ENCODE measurements at regions not wholly inside any gene's neighbourhood (a gene's known extent, or its start where the extent isn't known, plus 50 kb on each side); places are given as distances from the start of the nearest gene placed in this dataset.

DNA sequence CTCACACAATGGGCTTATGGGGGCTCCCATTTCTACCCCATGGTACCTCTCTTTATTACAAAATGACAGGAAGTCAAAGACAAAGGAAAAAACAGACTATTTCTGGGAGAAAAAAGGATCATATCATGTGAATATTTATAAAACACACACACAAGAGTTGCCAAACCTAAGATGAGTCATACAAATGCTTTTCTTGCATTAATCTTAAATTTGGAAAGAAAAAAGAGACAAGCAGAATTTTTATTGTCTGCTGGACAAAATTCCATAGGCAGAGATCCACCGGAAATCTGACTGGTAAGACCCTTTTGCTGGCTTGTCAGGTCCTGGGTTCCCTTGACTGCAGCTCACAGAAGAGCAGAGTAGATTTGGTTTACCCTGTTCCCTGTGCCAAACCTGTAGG lies 1732.3 kb upstream of the PIK3C3 start:
- TF ChIP-seq, protein P1, sequence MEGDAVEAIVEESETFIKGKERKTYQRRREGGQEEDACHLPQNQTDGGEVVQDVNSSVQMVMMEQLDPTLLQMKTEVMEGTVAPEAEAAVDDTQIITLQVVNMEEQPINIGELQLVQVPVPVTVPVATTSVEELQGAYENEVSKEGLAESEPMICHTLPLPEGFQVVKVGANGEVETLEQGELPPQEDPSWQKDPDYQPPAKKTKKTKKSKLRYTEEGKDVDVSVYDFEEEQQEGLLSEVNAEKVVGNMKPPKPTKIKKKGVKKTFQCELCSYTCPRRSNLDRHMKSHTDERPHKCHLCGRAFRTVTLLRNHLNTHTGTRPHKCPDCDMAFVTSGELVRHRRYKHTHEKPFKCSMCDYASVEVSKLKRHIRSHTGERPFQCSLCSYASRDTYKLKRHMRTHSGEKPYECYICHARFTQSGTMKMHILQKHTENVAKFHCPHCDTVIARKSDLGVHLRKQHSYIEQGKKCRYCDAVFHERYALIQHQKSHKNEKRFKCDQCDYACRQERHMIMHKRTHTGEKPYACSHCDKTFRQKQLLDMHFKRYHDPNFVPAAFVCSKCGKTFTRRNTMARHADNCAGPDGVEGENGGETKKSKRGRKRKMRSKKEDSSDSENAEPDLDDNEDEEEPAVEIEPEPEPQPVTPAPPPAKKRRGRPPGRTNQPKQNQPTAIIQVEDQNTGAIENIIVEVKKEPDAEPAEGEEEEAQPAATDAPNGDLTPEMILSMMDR (conservative IDR thresholded peaks at IDR 0.05; ENCODE audit: control insufficient read depth, insufficient read depth, low read depth, low read length): no peak
- H3K4me3 ChIP-seq (ENCODE audit: control insufficient read depth, low read depth, low read length): no peak overlapping the region
- DNase-seq (ENCODE audit: low read depth): peak; percentile 12

DNA sequence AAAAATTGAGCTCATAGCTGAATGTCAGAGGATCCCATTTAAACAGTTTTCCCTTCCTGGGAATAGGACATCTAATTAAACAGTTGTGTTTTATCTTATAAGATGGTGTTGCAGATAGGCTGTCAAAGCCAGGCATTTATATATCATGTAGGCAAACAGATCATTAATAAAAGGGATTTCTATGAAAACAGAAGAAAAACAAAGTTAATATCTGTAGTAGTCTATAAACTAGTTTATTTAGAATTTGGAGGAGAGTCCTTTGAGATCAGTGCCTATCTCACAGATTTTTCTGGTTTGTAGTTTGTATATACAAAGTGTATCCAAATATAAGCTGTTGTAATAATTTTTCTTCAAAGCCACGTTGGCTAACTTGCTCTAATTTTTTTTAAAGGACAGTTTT lies 1738.2 kb upstream of the PIK3C3 start:
- TF ChIP-seq, protein P1 (conservative IDR thresholded peaks at IDR 0.05; ENCODE audit: control insufficient read depth, insufficient read depth, low read depth, low read length): no peak
- DNase-seq (ENCODE audit: low read depth): no peak

DNA sequence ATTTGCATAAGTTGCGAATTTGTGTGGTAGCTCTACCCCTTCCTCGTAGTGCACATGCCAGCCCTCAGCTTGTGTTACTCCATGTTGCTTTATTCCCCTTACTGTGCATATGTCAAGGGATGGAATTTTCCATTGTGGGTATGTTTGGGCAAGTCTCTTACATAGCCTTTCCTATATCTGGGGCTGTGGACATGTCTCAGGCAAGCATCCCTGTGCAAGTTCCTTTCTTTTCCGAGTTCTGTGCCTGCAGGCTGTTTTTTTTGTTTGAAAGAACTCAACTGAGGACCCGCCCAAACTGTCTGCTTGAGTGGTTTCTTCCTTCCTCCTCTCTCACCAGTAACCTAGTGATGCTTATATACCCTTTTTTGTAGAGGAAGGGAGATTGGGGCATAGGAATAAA lies 1739.1 kb upstream of the PIK3C3 start:
- H3K4me3 ChIP-seq (ENCODE audit: control insufficient read depth, low read depth, low read length): no peak overlapping the region
- TF ChIP-seq, protein P1 (conservative IDR thresholded peaks at IDR 0.05; ENCODE audit: control insufficient read depth, insufficient read depth, low read depth, low read length): no peak
- DNase-seq (ENCODE audit: low read depth): no peak

More for the DNA sequence above, 1738.2 kb upstream of the PIK3C3 start:
- H3K4me3 ChIP-seq (ENCODE audit: control insufficient read depth, low read depth, low read length): no peak overlapping the region

DNA sequence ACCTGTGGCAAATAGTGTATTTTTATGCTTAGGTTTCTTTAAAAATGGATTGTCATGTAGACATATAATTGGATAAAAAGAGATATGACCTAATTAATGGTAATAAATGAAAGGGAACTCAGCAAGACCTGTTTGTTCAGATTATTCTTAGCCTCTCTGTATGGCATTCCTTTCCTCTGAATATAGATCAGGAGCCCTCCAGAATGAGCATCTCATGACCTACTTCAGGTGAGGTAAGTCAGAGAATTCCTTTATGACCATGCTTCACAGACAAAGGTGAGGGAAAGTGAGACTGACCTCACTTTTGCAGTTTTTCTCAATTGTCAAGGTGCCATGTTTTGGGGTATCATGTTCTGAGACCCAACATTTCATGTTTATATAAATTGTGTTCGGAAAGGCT lies 1744.3 kb upstream of the PIK3C3 start:
- TF ChIP-seq, protein P1 (conservative IDR thresholded peaks at IDR 0.05; ENCODE audit: control insufficient read depth, insufficient read depth, low read depth, low read length): no peak
- no peak for DNase-seq (ENCODE audit: low read depth)
- no peak overlapping the region for H3K4me3 ChIP-seq (ENCODE audit: control insufficient read depth, low read depth, low read length)

DNA sequence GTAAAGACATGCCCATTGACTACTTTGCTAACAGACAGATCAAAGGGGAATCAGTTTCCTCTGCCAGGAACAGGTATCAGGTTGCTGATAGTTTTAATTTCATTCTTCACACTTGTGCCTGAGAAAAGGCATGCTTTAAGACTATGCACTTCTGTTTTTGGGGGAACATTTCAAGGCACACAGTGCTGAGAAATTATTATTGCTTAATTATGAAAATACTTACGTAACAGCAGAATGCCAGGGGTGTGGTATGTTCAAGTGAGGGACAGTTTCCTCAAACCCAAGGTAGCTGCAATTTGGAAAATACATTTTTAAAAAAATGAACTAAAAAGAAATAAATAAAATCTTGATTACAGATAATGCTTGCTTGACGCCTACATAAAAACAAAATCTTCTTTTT lies 1746.1 kb upstream of the PIK3C3 start:
- TF ChIP-seq, protein P1 (conservative IDR thresholded peaks at IDR 0.05; ENCODE audit: control insufficient read depth, insufficient read depth, low read depth, low read length): no peak

DNA sequence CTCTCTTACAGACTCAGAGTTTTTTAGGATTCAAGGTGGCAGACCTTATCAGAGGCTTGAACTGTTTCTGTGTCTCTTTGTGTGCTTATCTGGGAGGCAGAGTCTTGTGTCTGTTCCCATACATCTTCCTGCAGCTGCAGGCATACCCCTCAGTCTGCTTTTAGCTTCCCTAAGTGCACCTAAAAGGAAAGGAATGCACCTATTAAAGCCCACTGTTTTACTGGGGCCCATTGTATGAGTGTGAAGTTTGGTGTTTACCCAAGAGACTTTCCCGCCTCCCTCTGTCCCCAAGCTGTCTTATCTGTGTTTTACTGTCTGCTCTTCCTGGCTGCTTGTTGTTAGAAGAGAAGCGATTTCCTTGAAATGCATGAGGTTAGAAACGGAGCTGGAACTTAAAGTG lies 1757.3 kb upstream of the PIK3C3 start:
- TF ChIP-seq, protein P1 (conservative IDR thresholded peaks at IDR 0.05; ENCODE audit: control insufficient read depth, insufficient read depth, low read depth, low read length): no peak
- no peak overlapping the region for H3K4me3 ChIP-seq (ENCODE audit: control insufficient read depth, low read depth, low read length)
- no peak for DNase-seq (ENCODE audit: low read depth)

More for the DNA sequence above, 1746.1 kb upstream of the PIK3C3 start:
- DNase-seq (ENCODE audit: low read depth): no peak
- no peak overlapping the region for H3K4me3 ChIP-seq (ENCODE audit: control insufficient read depth, low read depth, low read length)

DNA sequence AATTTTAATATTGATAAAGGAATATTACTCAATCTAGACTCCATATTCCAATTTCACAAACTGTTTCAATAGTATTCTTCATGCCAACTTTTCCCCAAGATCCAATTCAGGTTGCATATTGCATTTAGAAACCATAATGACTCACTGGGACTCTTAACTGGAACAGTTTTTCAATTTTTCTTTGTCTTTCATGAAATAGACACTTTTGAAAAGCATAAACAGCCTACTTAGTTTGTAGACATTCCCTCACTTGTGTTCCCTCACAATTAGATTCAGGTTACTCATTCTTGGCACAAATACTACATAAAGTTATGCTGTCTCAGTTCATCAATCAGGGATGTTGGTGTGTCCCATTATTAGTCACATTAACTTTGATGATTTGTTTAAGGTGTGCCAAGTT lies 1768.4 kb upstream of the PIK3C3 start:
- peak; percentile 4 for DNase-seq (ENCODE audit: low read depth)
- TF ChIP-seq, protein P1 (conservative IDR thresholded peaks at IDR 0.05; ENCODE audit: control insufficient read depth, insufficient read depth, low read depth, low read length): no peak
- no peak overlapping the region for H3K4me3 ChIP-seq (ENCODE audit: control insufficient read depth, low read depth, low read length)

Measured in fibroblast of mammary gland (primary cell).